Cardiac muscle cell (in vitro differentiated cells and primary cell): ENCODE measurements at regions not wholly inside any gene's neighbourhood (a gene's known extent, or its start where the extent isn't known, plus 50 kb on each side); places are given as distances from the start of the nearest gene placed in this dataset.

Experiments used
- DNase-seq, 2 donors: peaks; one replicate each; pipeline versions ENCODE4 v3.0.0 to v3.0.0-alpha.2; 2010 to 2017; ENCODE audit warnings: low read depth in 1 of 2, low spot score in 1 of 2
- H3K27ac ChIP-seq: fragments of 200-600 bp; sonication (generic); 2 replicates; pipeline ENCODE4 v1.5.1; 2016
- H3K27me3 ChIP-seq: fragments of 200-600 bp; sonication (generic); 2 replicates; pipeline ENCODE4 v1.6.0; 2016; ENCODE audit warnings: control low read depth
- H3K36me3 ChIP-seq: fragments of 200-600 bp; sonication (generic); 2 replicates; pipeline ENCODE4 v1.5.1; 2016; ENCODE audit warnings: control low read depth
- H3K4me1 ChIP-seq: fragments of 200-600 bp; sonication (generic); 2 replicates; pipeline ENCODE4 v1.8.1; 2017; ENCODE audit warnings: low read depth, mild to moderate bottlenecking, mixed run types
- H3K4me3 ChIP-seq: fragments of 200-600 bp; sonication (generic); 2 replicates; pipeline ENCODE4 v1.5.1; 2016; ENCODE audit warnings: mild to moderate bottlenecking
- H3K9me3 ChIP-seq: fragments of 200-600 bp; sonication (generic); 2 replicates; pipeline ENCODE4 v1.5.1; 2017; ENCODE audit warnings: low read depth, mild to moderate bottlenecking, control low read depth
- CTCF ChIP-seq: IDR thresholded peaks from 2 replicates; pipeline ENCODE4 v1.5.1; 2012; ENCODE audit warnings: low read depth, mild to moderate bottlenecking, low read length

DNA sequence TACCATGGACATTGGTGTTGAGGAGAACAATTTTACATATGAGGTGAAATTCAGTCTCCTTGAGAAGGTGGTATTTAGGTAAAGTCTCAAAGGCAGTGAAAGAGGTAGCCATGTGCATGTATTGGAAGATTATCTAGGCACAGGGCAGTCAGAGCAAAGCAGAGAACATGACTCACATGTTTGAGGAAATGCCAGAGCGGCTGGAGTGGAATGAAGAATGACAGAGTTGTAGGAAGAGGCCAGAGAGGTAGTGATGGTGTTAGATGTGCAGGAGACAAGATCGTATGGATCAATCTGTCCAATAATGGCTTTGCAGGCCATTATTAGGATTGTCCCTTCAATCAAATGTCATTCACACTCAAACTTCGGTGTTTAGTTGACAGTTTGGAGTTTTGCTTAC, 449.4 kb upstream of the PTCHD4 start:
- Histone ChIP-seq H3K36me3 (no peaks in the 10 kb centered on the region), H3K4me1 (no peaks in the 10 kb centered on the region), H3K27ac (no peak overlapping the region), H3K27me3 (no peaks in the 10 kb centered on the region), H3K9me3 (no peaks in the 10 kb centered on the region), H3K4me3 (no peak overlapping the region)
- DNase-seq: peak in 1 of 2 donors; percentile 48
- TF ChIP-seq CTCF: no peak

GRCh38 chr6:48553467-48554189, 442.6 kb upstream of the PTCHD4 start:
- H3K9me3 ChIP-seq: no peaks in the 10 kb centered on the region
- no peaks in the 10 kb centered on the region for H3K4me1 ChIP-seq
- DNase-seq: no peak
- H3K36me3 ChIP-seq: no peaks in the 10 kb centered on the region
- no peaks in the 10 kb centered on the region for H3K27me3 ChIP-seq
- no peak for TF ChIP-seq CTCF
- no peak overlapping the region for H3K4me3 ChIP-seq
- no peak overlapping the region for H3K27ac ChIP-seq

DNA sequence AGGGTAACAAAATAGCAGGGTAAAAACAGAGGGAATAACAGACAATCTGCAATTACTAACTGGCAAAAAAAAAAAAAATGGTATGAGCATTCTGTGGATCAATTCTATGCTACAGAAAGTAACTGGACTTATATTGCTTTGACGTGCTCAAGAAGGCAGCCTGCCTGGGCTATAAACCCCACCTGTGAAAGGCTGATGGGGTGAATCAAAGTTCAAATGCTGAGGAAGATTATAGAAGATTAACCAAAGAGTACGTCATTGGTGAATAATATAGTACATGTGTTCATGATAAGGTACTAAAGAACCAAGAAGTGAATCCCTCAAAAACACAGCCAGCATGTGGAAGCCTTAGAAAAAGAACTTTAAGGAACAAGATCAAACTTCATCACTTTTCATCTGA, 441.9 kb upstream of the PTCHD4 start:
- no peak for TF ChIP-seq CTCF
- no peak for DNase-seq

DNA sequence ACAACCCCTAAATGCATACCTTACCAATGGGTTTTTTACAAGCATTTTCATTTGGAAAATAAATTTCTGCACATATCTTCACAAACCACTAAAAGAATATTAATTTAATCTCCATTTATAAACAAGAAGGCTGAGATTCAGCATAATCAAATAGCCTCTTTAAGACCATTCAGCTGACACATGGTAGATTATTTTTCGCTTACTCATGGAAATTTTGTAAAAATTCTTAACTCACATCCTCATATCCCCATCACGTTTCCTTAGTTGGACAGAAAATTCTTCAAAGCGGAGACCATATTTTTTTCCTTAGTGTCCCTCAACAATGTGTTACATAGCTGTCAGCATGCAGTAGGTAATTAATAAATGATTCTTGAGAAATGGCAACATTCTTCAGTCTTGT, 439.6 kb upstream of the PTCHD4 start:
- DNase-seq: no peak
- Histone ChIP-seq H3K4me1 (no peaks in the 10 kb centered on the region), H3K4me3 (no peak overlapping the region), H3K27me3 (no peaks in the 10 kb centered on the region), H3K36me3 (no peaks in the 10 kb centered on the region), H3K9me3 (no peaks in the 10 kb centered on the region), H3K27ac (no peak overlapping the region)
- TF ChIP-seq CTCF: no peak

More for the DNA sequence above, 441.9 kb upstream of the PTCHD4 start:
- no peaks in the 10 kb centered on the region for H3K9me3 ChIP-seq
- no peaks in the 10 kb centered on the region for H3K27me3 ChIP-seq
- H3K27ac ChIP-seq: no peak overlapping the region
- H3K4me3 ChIP-seq: no peak overlapping the region
- H3K4me1 ChIP-seq: no peaks in the 10 kb centered on the region
- no peaks in the 10 kb centered on the region for H3K36me3 ChIP-seq

DNA sequence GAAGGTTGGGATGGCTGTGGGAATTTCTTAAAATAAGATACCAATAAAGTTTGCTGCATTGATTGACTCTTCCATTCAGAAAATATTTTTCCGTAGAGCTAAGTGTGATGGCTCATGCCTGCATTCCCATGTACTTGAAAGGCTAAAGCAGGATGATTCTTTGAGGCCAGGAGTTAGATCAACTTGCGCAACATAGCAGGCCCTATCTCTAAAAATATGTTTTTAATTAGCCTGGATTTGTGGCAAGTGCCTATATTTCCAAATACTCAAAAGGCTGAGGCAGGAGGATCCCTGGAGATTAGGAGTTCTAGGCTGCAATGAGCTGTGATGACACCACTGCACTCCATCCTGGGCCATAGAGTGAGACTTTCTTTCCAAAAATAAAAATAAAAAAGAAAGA, 431.2 kb upstream of the PTCHD4 start:
- Histone ChIP-seq H3K27me3 (no peaks in the 10 kb centered on the region), H3K4me1 (no peaks in the 10 kb centered on the region), H3K36me3 (no peaks in the 10 kb centered on the region), H3K27ac (no peak overlapping the region), H3K9me3 (no peaks in the 10 kb centered on the region), H3K4me3 (no peak overlapping the region)
- DNase-seq: peak in 1 of 2 donors; percentile 37
- TF ChIP-seq CTCF: no peak
